Stimulated activated CD4-positive, alpha-beta T cell treated with anti-CD3 and anti-CD28 coated beads, Interleukin-15, amount 100 ng/mL, for 1 hour (primary cell): ENCODE measurements at regions not wholly inside any gene's neighbourhood (a gene's known extent, or its start where the extent isn't known, plus 50 kb on each side); places are given as distances from the start of the nearest gene placed in this dataset.
"Not testable (repeated sequence)": the region's sequence is repeated elsewhere in the genome, so short reads cannot be mapped to it uniquely, and the experiment has no call there.

ENCODE experiments used
- DNase-seq, 2 donors: peaks; one replicate each; pipeline ENCODE4 v3.0.0-alpha.2; 2020; ENCODE audit warnings: low read depth in 1 of 2, low spot score in 1 of 2

- no peak for DNase-seq
Observed at GRCh38 chr5:101662263-101662662, 633.8 kb downstream of the SLCO4C1 start.

- no peak for DNase-seq
Observed at GRCh38 chr5:101658433-101658832, 637.7 kb downstream of the SLCO4C1 start.

GRCh38 chr5:101653996-101654395 lies 642.1 kb downstream of the SLCO4C1 start:
- no peak for DNase-seq

GRCh38 chr5:101647861-101648260 lies 648.2 kb downstream of the SLCO4C1 start:
- no peak for DNase-seq

- no peak for DNase-seq
Observed at GRCh38 chr5:101643794-101644193, 652.3 kb downstream of the SLCO4C1 start.

GRCh38 chr5:101637599-101637998 lies 658.5 kb downstream of the SLCO4C1 start:
- DNase-seq, result no peak

GRCh38 chr5:101627770-101628169 lies 668.3 kb downstream of the SLCO4C1 start:
- not testable (repeated sequence) for DNase-seq

- DNase-seq, result no peak
Observed at GRCh38 chr5:101626572-101626971, 669.5 kb downstream of the SLCO4C1 start.

- no peak for DNase-seq
Observed at GRCh38 chr5:101611039-101611438, 685.0 kb downstream of the SLCO4C1 start.

- DNase-seq, result no peak
Observed at GRCh38 chr5:101608322-101608721, 687.8 kb downstream of the SLCO4C1 start.

- no peak for DNase-seq
Observed at GRCh38 chr5:101605700-101606099, 690.4 kb downstream of the SLCO4C1 start.

GRCh38 chr5:101600614-101601013 lies 695.5 kb downstream of the SLCO4C1 start:
- no peak for DNase-seq

GRCh38 chr5:101590384-101590783 lies 687.3 kb upstream of the ST8SIA4 start:
- no peak for DNase-seq

- DNase-seq, result no peak
Observed at GRCh38 chr5:101585366-101585765, 682.3 kb upstream of the ST8SIA4 start.

GRCh38 chr5:101580591-101580990 lies 677.5 kb upstream of the ST8SIA4 start:
- DNase-seq, result no peak

GRCh38 chr5:101574017-101574416 lies 670.9 kb upstream of the ST8SIA4 start:
- no peak for DNase-seq

- no peak for DNase-seq
Observed at GRCh38 chr5:101561018-101561417, 657.9 kb upstream of the ST8SIA4 start.

GRCh38 chr5:101543780-101544179 lies 640.7 kb upstream of the ST8SIA4 start:
- DNase-seq, result no peak

- DNase-seq, result no peak
Observed at GRCh38 chr5:101539315-101539714, 636.2 kb upstream of the ST8SIA4 start.

GRCh38 chr5:101535626-101536025 lies 632.5 kb upstream of the ST8SIA4 start:
- no peak for DNase-seq

- DNase-seq, result no peak
Observed at GRCh38 chr5:101534491-101535110, 631.5 kb upstream of the ST8SIA4 start.

GRCh38 chr5:101532430-101532829 lies 629.3 kb upstream of the ST8SIA4 start:
- DNase-seq, result no peak

- no peak for DNase-seq
Observed at GRCh38 chr5:101531026-101531425, 627.9 kb upstream of the ST8SIA4 start.

- DNase-seq, result not testable (repeated sequence)
Observed at GRCh38 chr5:101529094-101529493, 626.0 kb upstream of the ST8SIA4 start.
